ENCODE measurements at regions not wholly inside any gene's neighbourhood (a gene's known extent, or its start where the extent isn't known, plus 50 kb on each side); places are given as distances from the start of the nearest gene placed in this dataset.

GRCh38 chr14:87834594-87834993 lies 158.4 kb downstream of the GALC start:
- no peak overlapping the region for H3K27ac ChIP-seq (ENCODE audit: low read depth, low read length, poor library complexity, severe bottlenecking)

GRCh38 chr14:87833026-87833425 lies 160.0 kb downstream of the GALC start:
- ChIA-PET POLR2A (ENCODE audit: low non-redundant PET) (no interaction called here), CTCF (no interaction called here)
- Histone ChIP-seq H3K27ac (ENCODE audit: low read depth, low read length, poor library complexity, severe bottlenecking) (no peak overlapping the region), H3K4me1 (ENCODE audit: insufficient read depth, low read length, poor library complexity, severe bottlenecking) (no peaks in the 10 kb centered on the region), H3K4me3 (ENCODE audit: low read depth, low read length, poor library complexity, severe bottlenecking) (no peak overlapping the region), H3K36me3 (ENCODE audit: insufficient read depth, low read length, poor library complexity, severe bottlenecking) (no peaks in the 10 kb centered on the region), H3K27me3 (replicated peaks; ENCODE audit: insufficient read depth, low read depth, low read length, poor library complexity) (no peaks in the 10 kb centered on the region), H3K9me3 (ENCODE audit: low read depth, low read length, poor library complexity, severe bottlenecking) (no peaks in the 10 kb centered on the region)
- no peak for DNase-seq (ENCODE audit: low spot score)
- no TSS peak for BruUV-seq (replicated peaks)
- no peak for TF ChIP-seq CTCF (conservative IDR thresholded peaks at IDR 0.05; ENCODE audit: low read depth, low read length)
- no peak for TF ChIP-seq EZH2 (IDR thresholded peaks at IDR 0.05; ENCODE audit: borderline replicate concordance, low read depth, low read length, poor library complexity, severe bottlenecking)
- intact Hi-C loops (cut with micrococcal nuclease; ENCODE audit: unreplicated experiment) = no loop called here

More at GRCh38 chr14:87834594-87834993, 158.4 kb downstream of the GALC start:
- ChIA-PET POLR2A (ENCODE audit: low non-redundant PET) (no interaction called here), CTCF (no interaction called here)
- Histone ChIP-seq H3K27me3 (replicated peaks; ENCODE audit: insufficient read depth, low read depth, low read length, poor library complexity) (no peaks in the 10 kb centered on the region), H3K9me3 (ENCODE audit: low read depth, low read length, poor library complexity, severe bottlenecking) (no peaks in the 10 kb centered on the region), H3K4me1 (ENCODE audit: insufficient read depth, low read length, poor library complexity, severe bottlenecking) (no peaks in the 10 kb centered on the region), H3K36me3 (ENCODE audit: insufficient read depth, low read length, poor library complexity, severe bottlenecking) (no peaks in the 10 kb centered on the region), H3K4me3 (ENCODE audit: low read depth, low read length, poor library complexity, severe bottlenecking) (no peak overlapping the region)
- no TSS peak for BruUV-seq (replicated peaks)
- no peak for DNase-seq (ENCODE audit: low spot score)
- TF ChIP-seq CTCF (conservative IDR thresholded peaks at IDR 0.05; ENCODE audit: low read depth, low read length) = no peak
- TF ChIP-seq EZH2 (IDR thresholded peaks at IDR 0.05; ENCODE audit: borderline replicate concordance, low read depth, low read length, poor library complexity, severe bottlenecking) = no peak
- intact Hi-C loops (cut with micrococcal nuclease; ENCODE audit: unreplicated experiment) = no loop called here

- ChIA-PET POLR2A (ENCODE audit: low non-redundant PET) (no interaction called here), CTCF (no interaction called here)
- Histone ChIP-seq H3K36me3 (ENCODE audit: insufficient read depth, low read length, poor library complexity, severe bottlenecking) (no peaks in the 10 kb centered on the region), H3K27ac (ENCODE audit: low read depth, low read length, poor library complexity, severe bottlenecking) (no peak overlapping the region), H3K4me3 (ENCODE audit: low read depth, low read length, poor library complexity, severe bottlenecking) (no peak overlapping the region), H3K9me3 (ENCODE audit: low read depth, low read length, poor library complexity, severe bottlenecking) (no peaks in the 10 kb centered on the region), H3K4me1 (ENCODE audit: insufficient read depth, low read length, poor library complexity, severe bottlenecking) (no peaks in the 10 kb centered on the region), H3K27me3 (replicated peaks; ENCODE audit: insufficient read depth, low read depth, low read length, poor library complexity) (no peaks in the 10 kb centered on the region)
- TF ChIP-seq CTCF (conservative IDR thresholded peaks at IDR 0.05; ENCODE audit: low read depth, low read length) (no peak), EZH2 (IDR thresholded peaks at IDR 0.05; ENCODE audit: borderline replicate concordance, low read depth, low read length, poor library complexity, severe bottlenecking) (no peak)
- intact Hi-C loops (cut with micrococcal nuclease; ENCODE audit: unreplicated experiment) = no loop called here
- no peak for DNase-seq (ENCODE audit: low spot score)
- BruUV-seq (replicated peaks) = no TSS peak
Measured at GRCh38 chr14:87830443-87831096, 162.4 kb downstream of the GALC start.
